GM12878 (cell line): ENCODE measurements at regions not wholly inside any gene's neighbourhood (a gene's known extent, or its start where the extent isn't known, plus 50 kb on each side); places are given as distances from the start of the nearest gene placed in this dataset.

Source experiments
- ATAC-seq: fragments of 200-7000 bp; cut with Tn5 transposase; 3 replicates; pipeline ENCODE4 v1.9.1; 2020; ENCODE audit warnings: mild to moderate bottlenecking, moderate library complexity
- BruUV-seq: library from RNA; stranded (reverse); fragments of 400-500 nt; replicated peaks from 2 replicates; lab custom pipeline; 2021; lab: Mats Ljungman, UMichigan
- CTCF ChIA-PET: fragments of 300-600 bp; sonication (Branson Sonifier 250); formaldehyde crosslinking; extraction: SDS; loops from one replicate; lab custom pipeline; 2021; ENCODE audit warnings: inconsistent platforms; lab: Yijun Ruan, JAX
- POLR2A ChIA-PET: fragments of 350-600 bp; formaldehyde crosslinking; extraction: SDS; loops from one replicate; lab custom pipeline; 2021; ENCODE audit warnings: inconsistent platforms; lab: Charles Lee
- RAD21 ChIA-PET: fragments of 300-600 bp; sonication (Branson Sonifier 250); formaldehyde crosslinking; loops from one replicate; lab custom pipeline; 2023; ENCODE audit warnings: antibody characterized with exemption; ENCODE audit not compliant: unreplicated experiment; lab: Charles Lee
- SMC1A ChIA-PET: fragments of 300-600 bp; sonication (Branson Sonifier 250); formaldehyde crosslinking; loops from one replicate; lab custom pipeline; 2023; ENCODE audit not compliant: unreplicated experiment, uncharacterized antibody; lab: Charles Lee
- DNase-seq: peaks from one replicate; pipeline ENCODE4 v3.0.0-alpha.2; 2011; ENCODE audit warnings: low read depth, low spot score
- FAIRE-seq: peaks from 3 replicates; lab custom pipeline; 2011; peaks lifted over from hg19 to GRCh38; lab: Jason Lieb, UNC
- H2AFZ ChIP-seq: 2 replicates; pipeline ENCODE4 v1.6.0; 2011; ENCODE audit warnings: low read depth, low read length, control low read depth; ENCODE audit not compliant: control insufficient read depth
- H3K27ac ChIP-seq: 2 replicates; pipeline ENCODE4 v1.5.1; 2011; ENCODE audit warnings: control low read depth; ENCODE audit not compliant: control insufficient read depth, insufficient read depth
- H3K27me3 ChIP-seq, 2 experiments: replicated peaks in 1 of 2; 2 replicates each; pipeline versions ENCODE4 v1.6.0 to v1.6.1; 2011; ENCODE audit warnings: low read length in 1 of 2; ENCODE audit not compliant: control insufficient read depth in 2 of 2, insufficient read depth in 2 of 2
- H3K36me3 ChIP-seq, 2 experiments: 2 replicates each; pipeline ENCODE4 v1.5.1; 2011; ENCODE audit warnings: low read length in 1 of 2; ENCODE audit not compliant: control insufficient read depth in 2 of 2, insufficient read depth in 2 of 2
- H3K4me1 ChIP-seq: 2 replicates; pipeline ENCODE4 v1.6.1; 2011; ENCODE audit warnings: mild to moderate bottlenecking, low read length, moderate library complexity, mixed read lengths; ENCODE audit not compliant: control insufficient read depth, insufficient read depth
- H3K4me2 ChIP-seq: 2 replicates; pipeline ENCODE4 v1.6.0; 2011; ENCODE audit warnings: control low read depth; ENCODE audit not compliant: control insufficient read depth, insufficient read depth
- H3K4me3 ChIP-seq: fragments of 200-600 bp; sonication (generic); 2 replicates; pipeline ENCODE4 v1.5.1; 2016
- H3K79me2 ChIP-seq: 2 replicates; pipeline ENCODE4 v1.6.0; 2011; ENCODE audit warnings: low read length; ENCODE audit not compliant: control insufficient read depth, insufficient read depth
- H3K9ac ChIP-seq: 2 replicates; pipeline ENCODE4 v1.8.0; 2011; ENCODE audit warnings: low read length, control low read depth, mixed read lengths; ENCODE audit not compliant: control insufficient read depth, insufficient read depth
- H3K9me3 ChIP-seq: replicated peaks from 3 replicates; pipeline ENCODE4 v1.5.1; 2011; ENCODE audit warnings: mild to moderate bottlenecking, low read length; ENCODE audit not compliant: control insufficient read depth, insufficient read depth
- H4K20me1 ChIP-seq: 2 replicates; pipeline ENCODE4 v1.6.0; 2011; ENCODE audit not compliant: control insufficient read depth, insufficient read depth
- ATF3 ChIP-seq: IDR thresholded peaks from 2 replicates; pipeline ENCODE4 v1.6.1; 2011; ENCODE audit warnings: low read depth, mild to moderate bottlenecking, low read length, moderate library complexity, borderline replicate concordance; ENCODE audit errors: extremely low read depth
- E4F1 ChIP-seq: fragments of 450-650 bp; IDR thresholded peaks from 2 replicates; pipeline ENCODE4 v1.6.1; 2018; ENCODE audit warnings: borderline replicate concordance, mild to moderate bottlenecking; ENCODE audit not compliant: partially characterized antibody
- HDGF ChIP-seq: fragments of 450-650 bp; IDR thresholded peaks from 2 replicates; pipeline ENCODE4 v1.6.1; 2016; ENCODE audit warnings: antibody characterized with exemption
- NFXL1 ChIP-seq: fragments of 450-650 bp; IDR thresholded peaks from 2 replicates; pipeline ENCODE4 v1.6.1; 2017; ENCODE audit warnings: antibody characterized with exemption, mild to moderate bottlenecking, borderline replicate concordance
- NR2C2 ChIP-seq: IDR thresholded peaks from 2 replicates; pipeline ENCODE4 v1.6.1; 2011; ENCODE audit warnings: borderline replicate concordance, low read depth; ENCODE audit not compliant: control insufficient read depth, insufficient read length
- NR2F1 ChIP-seq: fragments of 450-650 bp; conservative IDR thresholded peaks from 2 replicates; pipeline ENCODE4 v1.6.1; 2017; ENCODE audit warnings: mild to moderate bottlenecking
- PBX3 ChIP-seq: IDR thresholded peaks from 2 replicates; pipeline ENCODE4 v1.6.1; 2011; ENCODE audit warnings: mild to moderate bottlenecking, low read depth, low read length, moderate library complexity; ENCODE audit not compliant: insufficient replicate concordance
- RAD21 ChIP-seq: IDR thresholded peaks from 2 replicates; pipeline ENCODE4 v1.6.1; 2011; ENCODE audit warnings: mild to moderate bottlenecking, low read depth, low read length, moderate library complexity; ENCODE audit not compliant: insufficient read depth
- RBBP5 ChIP-seq: fragments of 200-600 bp; sonication (generic); conservative IDR thresholded peaks from 2 replicates; pipeline ENCODE4 v1.6.1; 2016
- REST ChIP-seq: IDR thresholded peaks from 2 replicates; pipeline ENCODE4 v1.6.1; 2012; ENCODE audit warnings: mild to moderate bottlenecking, low read depth, low read length
- SMAD5 ChIP-seq: IDR thresholded peaks from 2 replicates; pipeline ENCODE4 v1.6.1; 2016; ENCODE audit warnings: antibody characterized with exemption, low read depth
- ZBTB33 ChIP-seq: fragments of 450-650 bp; IDR thresholded peaks from 2 replicates; pipeline ENCODE4 v1.6.1; 2017; ENCODE audit warnings: mild to moderate bottlenecking
- ZNF217 ChIP-seq: fragments of 450-650 bp; IDR thresholded peaks from 2 replicates; pipeline ENCODE4 v1.6.1; 2017; ENCODE audit warnings: antibody characterized with exemption, mild to moderate bottlenecking
- ZNF384 ChIP-seq: IDR thresholded peaks from 2 replicates; pipeline ENCODE4 v1.6.1; 2012; ENCODE audit warnings: low read depth, mild to moderate bottlenecking, low read length, improper control_type of control experiment, borderline replicate concordance
- WGBS: methylation state at CpG from one replicate; pipeline ENCODE4 v1.1.6; 2016; ENCODE audit warnings: low lambda C conversion rate; ENCODE audit not compliant: insufficient replicate concordance, insufficient coverage; ENCODE audit errors: missing lambda C conversion rate; 5-methylcytosine and 5-hydroxymethylcytosine counted together
- in situ Hi-C: fragments of 300-500 bp; cut with MboI; formaldehyde crosslinking; loops from 9 replicates; pipeline ENCODE4 v1.14.3; 2018; ENCODE audit warnings: mixed read lengths
- intact Hi-C: fragments of 100-400 bp; cut with micrococcal nuclease; formaldehyde crosslinking; loops from one replicate; pipeline ENCODE4 v1.14.2; 2022; ENCODE audit not compliant: unreplicated experiment

- intact Hi-C loops (no loop called here), in situ Hi-C loops (no loop called here)
- no peak overlapping the region for H3K4me3 ChIP-seq
- POLR2A ChIA-PET = no interaction called here
- FAIRE-seq = no peak
- RAD21 ChIA-PET = no interaction called here
- H3K9ac ChIP-seq = no peak overlapping the region
- no peaks in the 10 kb centered on the region for H3K27me3 ChIP-seq
- no peak overlapping the region for H3K27ac ChIP-seq
- no peaks in the 10 kb centered on the region for H3K4me1 ChIP-seq
- WGBS = 0% methylated on average over 1 of the region's 1 CpG
- DNase-seq = no peak
- H3K36me3 ChIP-seq = no peaks in the 10 kb centered on the region
- no TSS peak for BruUV-seq
- H3K9me3 ChIP-seq = peaks cover 5% of the 10 kb centered on the region; the same call in 2 of the 3 replicates
- H3K4me2 ChIP-seq = no peak overlapping the region
- ATAC-seq = no peak
- no peaks in the 10 kb centered on the region for H4K20me1 ChIP-seq
- H3K79me2 ChIP-seq = no peaks in the 10 kb centered on the region
- no peak overlapping the region for H2AFZ ChIP-seq
- SMC1A ChIA-PET = no interaction called here
- CTCF ChIA-PET = no interaction called here
- no peak for TF ChIP-seq NR2F1
- TF ChIP-seq ZBTB33 = no peak
- TF ChIP-seq E4F1 = no peak
- TF ChIP-seq PBX3 = no peak
- TF ChIP-seq NR2C2 = no peak
- no peak for TF ChIP-seq RAD21
- TF ChIP-seq SMAD5 = no peak
- TF ChIP-seq RBBP5 = no peak
- TF ChIP-seq ZNF217 = no peak
- no peak for TF ChIP-seq REST
- TF ChIP-seq ZNF384 = no peak
- no peak for TF ChIP-seq NFXL1
- no peak for TF ChIP-seq ATF3
- TF ChIP-seq HDGF = no peak
These were observed 179.8 kb downstream of the OR13H1 start for GRCh38 chrX:131723646-131724045.
